Middle frontal gyrus (tissue), 1 donor: ENCODE measurements at regions not wholly inside any gene's neighbourhood (a gene's known extent, or its start where the extent isn't known, plus 50 kb on each side); places are given as distances from the start of the nearest gene placed in this dataset.

ENCODE experiments used
- DNase-seq: peaks from one replicate; pipeline ENCODE4 v3.0.0-alpha.2; 2015; ENCODE audit warnings: low spot score; ENCODE audit errors: extremely low spot score

GRCh38 chr4:29521281-29521680 is 1198.9 kb upstream of the PCDH7 start:
- DNase-seq, result no peak

- no peak for DNase-seq
These were observed 1183.4 kb upstream of the PCDH7 start for GRCh38 chr4:29536745-29537144.

GRCh38 chr4:29538889-29539646 is 1181.1 kb upstream of the PCDH7 start:
- no peak for DNase-seq

- no peak for DNase-seq
These were observed 1179.6 kb upstream of the PCDH7 start for GRCh38 chr4:29540439-29541102.

GRCh38 chr4:29541757-29542156 is 1178.4 kb upstream of the PCDH7 start:
- no peak for DNase-seq

- no peak for DNase-seq
These were observed 1170.8 kb upstream of the PCDH7 start for GRCh38 chr4:29549342-29549741.

GRCh38 chr4:29551821-29552220 is 1168.3 kb upstream of the PCDH7 start:
- DNase-seq, result no peak

- no peak for DNase-seq
These were observed 1166.3 kb upstream of the PCDH7 start for GRCh38 chr4:29553846-29554245.

GRCh38 chr4:29558789-29559188 is 1161.4 kb upstream of the PCDH7 start:
- DNase-seq, result peak; percentile 59

GRCh38 chr4:29559286-29559685 is 1160.9 kb upstream of the PCDH7 start:
- no peak for DNase-seq

GRCh38 chr4:29560452-29560851 is 1159.7 kb upstream of the PCDH7 start:
- DNase-seq, result no peak

- DNase-seq, result no peak
These were observed 1154.9 kb upstream of the PCDH7 start for GRCh38 chr4:29565256-29565655.

- DNase-seq, result no peak
These were observed 1153.8 kb upstream of the PCDH7 start for GRCh38 chr4:29566371-29566770.

GRCh38 chr4:29571322-29571721 is 1148.8 kb upstream of the PCDH7 start:
- DNase-seq, result no peak

- no peak for DNase-seq
These were observed 1141.8 kb upstream of the PCDH7 start for GRCh38 chr4:29578329-29578728.

GRCh38 chr4:29581457-29581856 is 1138.7 kb upstream of the PCDH7 start:
- DNase-seq, result peak; percentile 20

GRCh38 chr4:29588617-29589016 is 1131.6 kb upstream of the PCDH7 start:
- DNase-seq, result no peak

GRCh38 chr4:29596228-29596627 is 1123.9 kb upstream of the PCDH7 start:
- no peak for DNase-seq

GRCh38 chr4:29619168-29619567 is 1101.0 kb upstream of the PCDH7 start:
- no peak for DNase-seq

GRCh38 chr4:29632199-29632598 is 1088.0 kb upstream of the PCDH7 start:
- no peak for DNase-seq

- no peak for DNase-seq
These were observed 1083.2 kb upstream of the PCDH7 start for GRCh38 chr4:29636961-29637360.

GRCh38 chr4:29653221-29653620 is 1066.9 kb upstream of the PCDH7 start:
- DNase-seq, result no peak

GRCh38 chr4:29680644-29681043 is 1039.5 kb upstream of the PCDH7 start:
- no peak for DNase-seq
